ENCODE measurements at regions not wholly inside any gene's neighbourhood (a gene's known extent, or its start where the extent isn't known, plus 50 kb on each side); places are given as distances from the start of the nearest gene placed in this dataset.

DNA sequence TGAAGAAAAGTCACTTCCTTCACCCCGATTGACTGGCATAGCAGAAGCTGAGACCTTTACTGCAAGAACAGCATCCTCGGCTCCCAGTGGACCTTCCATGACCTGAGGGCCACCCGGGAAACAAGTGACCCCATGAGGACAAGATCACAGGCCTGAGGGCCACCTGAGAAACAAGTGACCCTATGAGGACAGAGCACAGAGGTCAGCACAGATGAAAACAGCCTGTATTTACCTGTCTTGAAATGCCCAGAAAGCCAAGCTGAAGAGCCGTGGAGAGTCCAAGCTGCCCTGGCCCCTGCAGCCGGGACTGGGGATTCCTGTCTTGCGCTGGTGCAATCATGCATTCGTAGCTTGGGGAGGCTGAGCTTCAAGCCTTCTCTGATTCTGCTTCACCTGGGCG is 114.2 kb upstream of the SPACA7 start:
- H2AK5ac ChIP-seq (ENCODE audit: low read depth, low read length), result no peak overlapping the region
- no peaks in the 10 kb centered on the region for H4K20me1 ChIP-seq (replicated peaks in 1 of 2; ENCODE audit: control insufficient read depth in 1 of 2, insufficient read depth in 2 of 2, low read length in 2 of 2)
- H3K56ac ChIP-seq (replicated peaks; ENCODE audit: insufficient read length, low read depth, low read length), result no peak overlapping the region
- no peak for DNase-seq (ENCODE audit: low read depth in 1 of 2, low spot score in 2 of 2)
- H3K4me3 ChIP-seq (ENCODE audit: extremely low read depth in 1 of 4, insufficient read depth in 2 of 4, low read depth in 3 of 4, low read length in 4 of 4), result no peak overlapping the region
- H2BK5ac ChIP-seq (ENCODE audit: low read depth, low read length), result no peak overlapping the region
- no peak overlapping the region for H3K18ac ChIP-seq (ENCODE audit: extremely low read depth, low read length)
- WGBS, 2 experiments (ENCODE audit: extremely low coverage in 1 of 2, insufficient coverage in 1 of 2, insufficient read length in 1 of 2, insufficient replicate concordance in 2 of 2, low coverage in 1 of 2, low lambda C conversion rate in 2 of 2, missing lambda C conversion rate in 1 of 2), result 84% methylated on average over 8 of the region's 8 CpGs; no CpG with 5 or more reads in 1 of the 2 experiments
- TF ChIP-seq ZNF274 (IDR thresholded peaks at IDR 0.05; ENCODE audit: borderline replicate concordance, extremely low read depth, low read length) (no peak), BCL11A (IDR thresholded peaks at IDR 0.05; ENCODE audit: low read depth in 2 of 2, low read length in 2 of 2) (no peak), ASH2L (IDR thresholded peaks at IDR 0.05; ENCODE audit: low read length) (no peak), JUN (IDR thresholded peaks at IDR 0.05; ENCODE audit: low read depth, low read length) (no peak), KDM4A (IDR thresholded peaks at IDR 0.05; ENCODE audit: low read depth, low read length, severe bottlenecking) (no peak), YY1 (IDR thresholded peaks at IDR 0.05; ENCODE audit: low read depth, low read length) (no peak), NANOG (IDR thresholded peaks at IDR 0.05; ENCODE audit: insufficient read depth, low read depth, low read length, poor library complexity, severe bottlenecking) (no peak)
- TF ChIP-seq, protein P1, sequence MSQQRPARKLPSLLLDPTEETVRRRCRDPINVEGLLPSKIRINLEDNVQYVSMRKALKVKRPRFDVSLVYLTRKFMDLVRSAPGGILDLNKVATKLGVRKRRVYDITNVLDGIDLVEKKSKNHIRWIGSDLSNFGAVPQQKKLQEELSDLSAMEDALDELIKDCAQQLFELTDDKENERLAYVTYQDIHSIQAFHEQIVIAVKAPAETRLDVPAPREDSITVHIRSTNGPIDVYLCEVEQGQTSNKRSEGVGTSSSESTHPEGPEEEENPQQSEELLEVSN (IDR thresholded peaks at IDR 0.05), result no peak
- TF ChIP-seq, protein P2, sequence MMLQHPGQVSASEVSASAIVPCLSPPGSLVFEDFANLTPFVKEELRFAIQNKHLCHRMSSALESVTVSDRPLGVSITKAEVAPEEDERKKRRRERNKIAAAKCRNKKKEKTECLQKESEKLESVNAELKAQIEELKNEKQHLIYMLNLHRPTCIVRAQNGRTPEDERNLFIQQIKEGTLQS (IDR thresholded peaks at IDR 0.05; ENCODE audit: insufficient read depth, low read depth, low read length), result no peak
- no peaks in the 10 kb centered on the region for H3K9me3 ChIP-seq (ENCODE audit: insufficient read depth in 2 of 2, low read depth in 1 of 2, low read length in 1 of 2)
- no peak overlapping the region for H2AFZ ChIP-seq (ENCODE audit: low read length)
- no peak overlapping the region for H3K14ac ChIP-seq (ENCODE audit: insufficient read length)
- no peaks in the 10 kb centered on the region for H3K36me3 ChIP-seq (ENCODE audit: control insufficient read depth in 2 of 4, insufficient read depth in 4 of 4, low read length in 3 of 4)
- no peaks in the 10 kb centered on the region; a peak in 2 of 7 replicates for H3K27me3 ChIP-seq (replicated peaks in 1 of 4; ENCODE audit: control insufficient read depth in 3 of 4, extremely low read depth in 1 of 4, insufficient read depth in 3 of 4, low read length in 3 of 4)
- no peak for FAIRE-seq
- no peak overlapping the region for H4K5ac ChIP-seq (ENCODE audit: insufficient read length, low read depth, low read length)
- POLR2A ChIA-PET (ENCODE audit: partially characterized antibody), result no interaction called here
- H2BK15ac ChIP-seq (ENCODE audit: low read length), result no peak overlapping the region
- H2BK12ac ChIP-seq (ENCODE audit: low read depth, low read length), result no peak overlapping the region
- H3K79me1 ChIP-seq (ENCODE audit: low read depth, low read length), result no peaks in the 10 kb centered on the region
- no peak overlapping the region for H3K27ac ChIP-seq (ENCODE audit: low read depth, low read length)
- no peak overlapping the region for H3K4me2 ChIP-seq (ENCODE audit: insufficient read depth in 1 of 2, low read depth in 2 of 2, low read length in 2 of 2)
- no peak overlapping the region for H2BK120ac ChIP-seq (replicated peaks; ENCODE audit: low read depth, low read length)
- no peaks in the 10 kb centered on the region for H3K4me1 ChIP-seq (replicated peaks in 1 of 4; ENCODE audit: control insufficient read depth in 3 of 4, insufficient read depth in 4 of 4, low read length in 3 of 4)
- no peak overlapping the region for H3K9ac ChIP-seq (replicated peaks in 1 of 4; ENCODE audit: extremely low read depth in 1 of 4, low read depth in 3 of 4, low read length in 3 of 4)
- H2BK20ac ChIP-seq (ENCODE audit: low read length), result no peak overlapping the region
- CTCF ChIA-PET (ENCODE audit: partially characterized antibody), result interaction anchor here (1.0 to 1.2 kb wide), 2 partner anchors 39 to 182 kb away, joined by 4 read pairs; no protein-coding TSS in a partner anchor
- no peak overlapping the region for H3K4ac ChIP-seq (replicated peaks; ENCODE audit: insufficient read length, low read depth, low read length)
- no peak overlapping the region for H4K8ac ChIP-seq (ENCODE audit: extremely low read depth, insufficient read depth, low read length)
- no peak overlapping the region for H4K91ac ChIP-seq (replicated peaks; ENCODE audit: insufficient read length, low read length)
- H3K23me2 ChIP-seq (ENCODE audit: low read depth, low read length), result no peaks in the 10 kb centered on the region
- no peak overlapping the region for H3K23ac ChIP-seq (ENCODE audit: insufficient read length)
- H3K79me2 ChIP-seq (ENCODE audit: control insufficient read depth in 1 of 2, insufficient read depth in 2 of 2, low read length in 2 of 2), result no peaks in the 10 kb centered on the region
